LNCAP (cell line): ENCODE measurements at regions not wholly inside any gene's neighbourhood (a gene's known extent, or its start where the extent isn't known, plus 50 kb on each side); places are given as distances from the start of the nearest gene placed in this dataset.

Source experiments
- CTCF ChIP-seq: fragments of 450-650 bp; IDR thresholded peaks from 2 replicates; pipeline ENCODE4 v1.5.1; 2017; ENCODE audit warnings: mild to moderate bottlenecking

GRCh38 chr16:82518811-82519210, 108.0 kb upstream of the CDH13 start:
- no peak for TF ChIP-seq CTCF

GRCh38 chr16:82514262-82514661, 112.5 kb upstream of the CDH13 start:
- TF ChIP-seq CTCF = no peak

GRCh38 chr16:82510789-82511305, 115.9 kb upstream of the CDH13 start:
- TF ChIP-seq CTCF = no peak

GRCh38 chr16:82509691-82510430, 116.9 kb upstream of the CDH13 start:
- TF ChIP-seq CTCF = no peak

GRCh38 chr16:82506692-82507670, 119.8 kb upstream of the CDH13 start:
- no peak for TF ChIP-seq CTCF

- no peak for TF ChIP-seq CTCF
Observed at GRCh38 chr16:82504836-82505235, 121.9 kb upstream of the CDH13 start.

- TF ChIP-seq CTCF = no peak
Observed at GRCh38 chr16:82499302-82499701, 127.5 kb upstream of the CDH13 start.
